Large intestine (tissue), 3 donors: ENCODE measurements at regions not wholly inside any gene's neighbourhood (a gene's known extent, or its start where the extent isn't known, plus 50 kb on each side); places are given as distances from the start of the nearest gene placed in this dataset.
"Not testable (repeated sequence)": the region's sequence is repeated elsewhere in the genome, so short reads cannot be mapped to it uniquely, and the experiment has no call there.

Source experiments
- DNase-seq, 2 donors: peaks; one replicate each; pipeline versions ENCODE4 v3.0.0 to v3.0.0-alpha.2; 2013
- H3K27ac ChIP-seq: one replicate; pipeline ENCODE4 v1.5.1; 2013; ENCODE audit warnings: low read length
- H3K27me3 ChIP-seq: 2 replicates; pipeline ENCODE4 v1.6.1; 2013; ENCODE audit warnings: low read length; ENCODE audit not compliant: control insufficient read depth, insufficient read depth
- H3K36me3 ChIP-seq: 2 replicates; pipeline ENCODE4 v1.6.1; 2013; ENCODE audit warnings: low read length; ENCODE audit not compliant: control insufficient read depth, insufficient read depth
- H3K4me1 ChIP-seq: one replicate; pipeline ENCODE4 v1.6.1; 2013; ENCODE audit warnings: low read length; ENCODE audit not compliant: control insufficient read depth, insufficient read depth
- H3K4me3 ChIP-seq: one replicate; pipeline ENCODE4 v1.5.1; 2013; ENCODE audit warnings: low read length
- H3K9me3 ChIP-seq: one replicate; pipeline ENCODE4 v1.6.1; 2013; ENCODE audit warnings: mild to moderate bottlenecking, low read depth, low read length, moderate library complexity; ENCODE audit not compliant: control insufficient read depth
- WGBS: methylation state at CpG from one replicate; pipeline ENCODE4 v1.1.5; 2013; ENCODE audit warnings: low lambda C conversion rate; ENCODE audit not compliant: insufficient coverage; 5-methylcytosine and 5-hydroxymethylcytosine counted together

GRCh38 chr9:62798884-62799850 lies 1609.3 kb downstream of the SPATA31A7 start:
- H3K4me3 ChIP-seq, H3K4me1 ChIP-seq, H3K27ac ChIP-seq, H3K36me3 ChIP-seq: not testable (repeated sequence)
- peaks cover 45% of the 10 kb centered on the region for H3K27me3 ChIP-seq
- 24% methylated on average over 11 of the region's 35 CpGs for WGBS
- DNase-seq = peak in 1 of 2 donors; percentile 32
- peaks cover 20% of the 10 kb centered on the region for H3K9me3 ChIP-seq

GRCh38 chr9:62799851-62800371 lies 1610.1 kb downstream of the SPATA31A7 start:
- not testable (repeated sequence) for H3K27ac ChIP-seq, H3K36me3 ChIP-seq, H3K4me1 ChIP-seq
- H3K27me3 ChIP-seq = peaks cover 49% of the 10 kb centered on the region
- no CpG with 5 or more reads among the region's 36 CpGs for WGBS
- H3K4me3 ChIP-seq = peak overlapping the region; percentile 23
- peaks cover 20% of the 10 kb centered on the region for H3K9me3 ChIP-seq
- DNase-seq = peak in 1 of 2 donors; percentile 41

DNA sequence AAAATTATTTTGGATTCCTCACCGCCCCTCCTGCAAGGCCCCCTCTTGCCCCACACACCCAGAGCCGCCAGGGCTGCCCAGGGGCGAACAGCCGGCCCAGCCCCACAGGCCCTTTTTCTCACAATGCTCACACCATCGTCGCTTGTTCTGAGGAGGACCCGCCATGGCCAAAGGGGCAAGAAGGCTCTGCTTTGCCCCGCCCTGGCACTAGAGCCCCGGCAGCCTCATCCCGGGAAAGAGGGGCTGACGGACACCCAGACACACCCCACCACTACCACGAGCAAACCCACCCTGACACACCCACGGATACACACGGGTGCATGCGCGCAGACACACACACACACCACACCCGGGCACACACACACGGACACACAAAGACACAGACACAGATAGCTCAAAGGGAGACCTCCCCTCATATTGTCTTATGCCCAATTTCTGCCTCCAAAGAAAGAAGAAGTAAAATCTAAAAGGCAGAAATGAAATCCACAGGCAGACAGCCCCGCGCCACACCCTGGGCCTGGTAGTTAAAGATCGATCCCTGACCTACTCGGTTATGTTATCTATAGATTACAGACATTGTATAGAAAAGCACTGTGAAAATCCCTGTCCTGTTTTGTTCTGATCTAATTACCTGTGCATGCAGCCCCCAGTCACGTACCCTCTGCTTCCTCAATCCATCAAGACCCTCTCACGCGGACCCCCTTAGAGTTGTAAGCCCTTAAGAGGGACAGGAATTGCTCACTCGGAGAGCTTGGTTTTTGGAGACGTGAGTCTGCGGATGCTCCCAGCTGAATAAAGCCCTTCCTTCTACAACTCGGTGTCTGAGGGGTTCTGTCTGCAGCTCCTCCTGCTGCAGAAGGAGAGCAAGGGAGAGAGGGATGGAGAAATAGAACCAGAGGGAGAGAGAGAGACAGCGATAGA lies 1610.9 kb downstream of the SPATA31A7 start:
- peak in 1 of 2 donors; percentile 37 for DNase-seq
- H3K27ac ChIP-seq = peak overlapping the region; percentile 17
- WGBS = 40% methylated on average over 8 of the region's 30 CpGs
- not testable (repeated sequence) for H3K36me3 ChIP-seq, H3K4me1 ChIP-seq, H3K4me3 ChIP-seq
- H3K9me3 ChIP-seq = peaks cover 20% of the 10 kb centered on the region
- peaks cover 49% of the 10 kb centered on the region for H3K27me3 ChIP-seq

GRCh38 chr9:62801372-62801811 lies 1611.6 kb downstream of the SPATA31A7 start:
- H3K36me3 ChIP-seq, H3K4me1 ChIP-seq, H3K27ac ChIP-seq, H3K4me3 ChIP-seq: not testable (repeated sequence)
- DNase-seq = peak in 1 of 2 donors; percentile 17
- Histone ChIP-seq H3K9me3 (peaks cover 20% of the 10 kb centered on the region), H3K27me3 (peaks cover 49% of the 10 kb centered on the region)
- 54% methylated on average over 3 of the region's 15 CpGs for WGBS

DNA sequence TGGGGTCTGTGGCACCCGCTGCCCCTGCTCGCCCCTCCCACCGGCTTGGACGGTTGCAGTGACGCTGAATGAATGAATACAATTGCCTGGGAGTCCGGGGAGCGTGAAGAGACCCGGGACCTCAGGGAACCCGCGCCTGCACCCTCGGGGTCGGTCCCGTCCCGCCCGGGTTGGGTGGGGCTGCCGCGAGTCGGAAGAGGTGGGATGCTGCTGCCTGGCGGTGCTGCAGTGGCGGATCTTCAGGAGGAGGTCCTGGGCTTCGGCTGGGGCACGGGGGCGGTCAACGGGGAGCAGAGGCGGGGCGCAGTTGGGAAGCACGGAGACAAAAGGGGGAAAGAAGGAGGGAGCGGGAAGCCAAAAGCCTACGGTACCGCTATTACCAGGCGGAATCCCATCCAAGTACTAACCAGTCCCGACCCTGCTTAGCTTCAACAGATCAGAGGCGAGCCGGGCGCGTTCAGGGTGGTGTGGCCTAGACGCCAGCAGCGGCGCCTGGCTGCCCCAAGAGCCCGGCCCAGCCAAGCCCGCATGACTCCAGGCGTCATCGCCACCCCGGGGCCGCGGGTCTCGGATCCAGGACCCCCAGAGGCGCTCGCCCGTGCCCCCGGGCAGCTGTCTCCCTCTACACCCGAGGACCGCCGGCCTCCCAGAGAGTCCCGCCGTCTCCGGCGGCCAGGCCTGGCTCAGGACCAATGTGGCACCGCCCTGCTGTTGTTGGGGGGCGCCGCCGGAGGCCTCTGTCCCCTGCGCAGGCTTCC lies 1612.3 kb downstream of the SPATA31A7 start:
- DNase-seq = peak; percentile 76 to 87
- peaks cover 20% of the 10 kb centered on the region for H3K9me3 ChIP-seq
- not testable (repeated sequence) for H3K27ac ChIP-seq, H3K36me3 ChIP-seq, H3K4me1 ChIP-seq
- peaks cover 49% of the 10 kb centered on the region for H3K27me3 ChIP-seq
- no CpG with 5 or more reads among the region's 63 CpGs for WGBS
- peak overlapping the region; percentile 55 for H3K4me3 ChIP-seq

- Histone ChIP-seq H3K27me3 (peaks cover 49% of the 10 kb centered on the region), H3K4me3 (peak overlapping the region; percentile 55), H3K9me3 (peaks cover 20% of the 10 kb centered on the region)
- H3K4me1 ChIP-seq, H3K27ac ChIP-seq, DNase-seq, H3K36me3 ChIP-seq: not testable (repeated sequence)
- WGBS = 0% methylated on average over 3 of the region's 9 CpGs
These were observed 1612.9 kb downstream of the SPATA31A7 start for GRCh38 chr9:62802719-62803079.

DNA sequence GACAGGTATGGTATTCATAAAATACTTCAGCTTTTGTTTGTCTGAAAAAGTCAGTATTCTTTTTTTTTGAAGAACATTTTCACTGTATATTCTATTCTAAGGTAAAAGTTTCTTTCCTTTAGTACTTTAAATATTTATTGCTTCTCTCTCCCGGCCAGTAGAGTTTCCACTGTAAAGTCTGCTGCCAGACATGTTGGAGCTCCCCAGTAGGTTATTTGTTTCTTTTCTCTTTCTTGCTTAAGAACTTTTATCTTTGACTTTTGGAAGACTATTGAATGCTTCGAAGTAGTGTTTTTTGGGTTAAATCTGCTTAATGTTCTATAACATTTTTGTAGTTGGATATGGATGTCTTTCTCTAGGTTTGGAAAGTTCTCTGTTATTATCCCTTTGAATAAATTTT lies 1613.3 kb downstream of the SPATA31A7 start:
- WGBS = 63% methylated on average over 2 of the region's 2 CpGs
- Histone ChIP-seq H3K9me3 (peaks cover 20% of the 10 kb centered on the region), H3K27me3 (peaks cover 50% of the 10 kb centered on the region)
- not testable (repeated sequence) for H3K27ac ChIP-seq, H3K4me3 ChIP-seq, H3K36me3 ChIP-seq, H3K4me1 ChIP-seq
- peak in 1 of 2 donors; percentile 14 for DNase-seq

GRCh38 chr9:62804314-62804713 lies 1614.5 kb downstream of the SPATA31A7 start:
- not testable (repeated sequence) for H3K4me1 ChIP-seq, H3K36me3 ChIP-seq, H3K27ac ChIP-seq, H3K4me3 ChIP-seq
- no CpG with 5 or more reads among the region's 1 CpG for WGBS
- DNase-seq = peak in 1 of 2 donors; percentile 12
- H3K27me3 ChIP-seq = peaks cover 44% of the 10 kb centered on the region
- peaks cover 19% of the 10 kb centered on the region for H3K9me3 ChIP-seq

DNA sequence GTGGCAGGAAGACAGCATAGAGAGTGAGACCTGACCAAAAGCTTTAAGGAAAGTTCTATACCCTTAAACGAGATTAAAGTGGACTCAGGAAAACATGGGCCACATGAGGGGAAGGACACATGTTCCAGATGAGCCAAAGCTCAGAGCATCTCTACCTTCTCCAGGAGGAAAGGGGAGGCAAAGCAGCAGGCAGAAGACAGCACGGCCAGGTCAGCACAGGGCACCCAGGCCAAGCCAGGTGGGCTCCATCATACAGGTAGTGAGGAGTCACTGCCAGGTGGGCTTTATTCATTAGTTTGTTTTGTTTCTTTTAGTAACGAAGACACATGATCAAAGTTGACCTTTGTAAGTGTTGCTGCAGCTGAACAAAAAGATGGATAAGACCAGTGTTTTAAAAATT lies 1617.6 kb downstream of the SPATA31A7 start:
- H3K4me1 ChIP-seq, H3K36me3 ChIP-seq, H3K27ac ChIP-seq, H3K9me3 ChIP-seq, DNase-seq, H3K4me3 ChIP-seq: not testable (repeated sequence)
- 29% methylated on average over 1 of the region's 3 CpGs for WGBS
- peaks cover 12% of the 10 kb centered on the region for H3K27me3 ChIP-seq
